H1 (cell line): ENCODE measurements at regions not wholly inside any gene's neighbourhood (a gene's known extent, or its start where the extent isn't known, plus 50 kb on each side); places are given as distances from the start of the nearest gene placed in this dataset.

Experiments
- CTCF ChIA-PET: fragments of 300-600 bp; sonication (Branson Sonifier 250); formaldehyde crosslinking; loops from one replicate; lab custom pipeline; 2021; ENCODE audit not compliant: partially characterized antibody; lab: Charles Lee
- POLR2A ChIA-PET: fragments of 300-600 bp; sonication (Branson Sonifier 250); formaldehyde crosslinking; loops from one replicate; lab custom pipeline; 2021; ENCODE audit warnings: inconsistent platforms; ENCODE audit not compliant: partially characterized antibody; lab: Charles Lee
- DNase-seq, 2 experiments: peaks; one replicate each; pipeline versions ENCODE4 v3.0.0 to v3.0.0-alpha.2; 2010 to 2022; ENCODE audit warnings: low spot score in 2 of 2, low read depth in 1 of 2, mixed read lengths in 1 of 2
- FAIRE-seq: peaks from 2 replicates; lab custom pipeline; 2011; peaks lifted over from hg19 to GRCh38; lab: Jason Lieb, UNC
- H2AFZ ChIP-seq: 2 replicates; pipeline ENCODE4 v1.8.1; 2012; ENCODE audit warnings: low read length, inconsistent platforms
- H2AK5ac ChIP-seq: 2 replicates; pipeline ENCODE4 v1.6.1; 2013; ENCODE audit warnings: low read depth, low read length
- H2BK120ac ChIP-seq: replicated peaks from 2 replicates; pipeline ENCODE3; 2013; ENCODE audit warnings: low read depth, low read length, inconsistent platforms
- H2BK12ac ChIP-seq: 2 replicates; pipeline ENCODE4 v1.6.1; 2013; ENCODE audit warnings: low read depth, low read length
- H2BK15ac ChIP-seq: 2 replicates; pipeline ENCODE4 v1.6.1; 2013; ENCODE audit warnings: low read length
- H2BK20ac ChIP-seq: 2 replicates; pipeline ENCODE4 v1.6.1; 2013; ENCODE audit warnings: low read length
- H2BK5ac ChIP-seq: 2 replicates; pipeline ENCODE4 v1.6.1; 2013; ENCODE audit warnings: low read depth, low read length
- H3K14ac ChIP-seq: 2 replicates; pipeline ENCODE4 v1.6.1; 2013; ENCODE audit warnings: inconsistent platforms; ENCODE audit not compliant: insufficient read length
- H3K18ac ChIP-seq: 2 replicates; pipeline ENCODE4 v1.6.1; 2013; ENCODE audit warnings: low read length; ENCODE audit errors: extremely low read depth
- H3K23ac ChIP-seq: 2 replicates; pipeline ENCODE4 v1.6.1; 2013; ENCODE audit warnings: inconsistent platforms; ENCODE audit not compliant: insufficient read length
- H3K23me2 ChIP-seq: 2 replicates; pipeline ENCODE4 v1.6.1; 2013; ENCODE audit warnings: low read depth, low read length
- H3K27ac ChIP-seq: 2 replicates; pipeline ENCODE4 v1.6.1; 2011; ENCODE audit warnings: low read depth, low read length, inconsistent platforms
- H3K27me3 ChIP-seq, 4 experiments: replicated peaks in 1 of 4; 1 replicate in 1 of 4; 2 replicates in 3 of 4; pipeline versions ENCODE4 v1.6.1 to v1.8.1; 2011 to 2013; ENCODE audit warnings: low read length in 3 of 4, mild to moderate bottlenecking in 3 of 4, inconsistent platforms in 2 of 4, mixed read lengths in 2 of 4, moderate library complexity in 1 of 4; ENCODE audit not compliant: control insufficient read depth in 3 of 4, insufficient read depth in 3 of 4; ENCODE audit errors: extremely low read depth in 1 of 4
- H3K36me3 ChIP-seq, 4 experiments: 2 replicates each; pipeline versions ENCODE4 v1.6.1 to v1.8.1; 2011 to 2013; ENCODE audit warnings: mild to moderate bottlenecking in 4 of 4, low read length in 3 of 4, moderate library complexity in 2 of 4, control low read depth in 1 of 4, inconsistent platforms in 1 of 4; ENCODE audit not compliant: insufficient read depth in 4 of 4, control insufficient read depth in 2 of 4
- H3K4ac ChIP-seq: replicated peaks from 2 replicates; pipeline ENCODE3; 2013; ENCODE audit warnings: low read length, low read depth, mixed read lengths, inconsistent platforms; ENCODE audit not compliant: insufficient read length
- H3K4me1 ChIP-seq, 4 experiments: replicated peaks in 1 of 4; 1 replicate in 1 of 4; 2 replicates in 3 of 4; pipeline versions ENCODE4 v1.6.1 to v1.8.1; 2011 to 2013; ENCODE audit warnings: low read length in 3 of 4, inconsistent platforms in 2 of 4, mixed read lengths in 1 of 4; ENCODE audit not compliant: insufficient read depth in 4 of 4, control insufficient read depth in 3 of 4
- H3K4me2 ChIP-seq, 2 experiments: 2 replicates each; pipeline versions ENCODE4 v1.6.1 to v1.8.1; 2011 to 2013; ENCODE audit warnings: low read depth in 2 of 2, low read length in 2 of 2, control low read depth in 1 of 2, inconsistent platforms in 1 of 2, mild to moderate bottlenecking in 1 of 2; ENCODE audit not compliant: insufficient read depth in 1 of 2
- H3K4me3 ChIP-seq, 4 experiments: fragments of 200-600, 300-600 bp in 1 of 4; sonication (generic), shearing (Covaris generic), sonication (Bioruptor Twin) in 1 of 4; 2 replicates each; pipeline versions ENCODE4 v1.5.1 to v1.8.1; 2011 to 2016; ENCODE audit warnings: low read length in 4 of 4, low read depth in 3 of 4, control low read depth in 2 of 4, inconsistent platforms in 2 of 4, mild to moderate bottlenecking in 2 of 4, mixed read lengths in 1 of 4, moderate library complexity in 1 of 4; ENCODE audit not compliant: insufficient read depth in 2 of 4; ENCODE audit errors: extremely low read depth in 1 of 4
- H3K56ac ChIP-seq: replicated peaks from 2 replicates; pipeline ENCODE3; 2013; ENCODE audit warnings: low read depth, mild to moderate bottlenecking, mixed read lengths, low read length, inconsistent platforms; ENCODE audit not compliant: insufficient read length
- H3K79me1 ChIP-seq: 2 replicates; pipeline ENCODE4 v1.6.1; 2013; ENCODE audit warnings: low read depth, low read length, control low read depth
- H3K79me2 ChIP-seq, 2 experiments: 2 replicates each; pipeline versions ENCODE4 v1.6.1 to v1.8.1; 2012 to 2013; ENCODE audit warnings: low read length in 2 of 2, mild to moderate bottlenecking in 2 of 2, inconsistent platforms in 1 of 2; ENCODE audit not compliant: insufficient read depth in 2 of 2, control insufficient read depth in 1 of 2
- H3K9ac ChIP-seq, 4 experiments: replicated peaks in 1 of 4; 1 replicate in 1 of 4; 2 replicates in 3 of 4; pipeline versions ENCODE4 v1.6.1 to v1.8.1; 2011 to 2013; ENCODE audit warnings: low read depth in 3 of 4, low read length in 3 of 4, control low read depth in 2 of 4, mild to moderate bottlenecking in 2 of 4, moderate library complexity in 2 of 4, inconsistent platforms in 1 of 4; ENCODE audit errors: extremely low read depth in 1 of 4
- H3K9me3 ChIP-seq, 2 experiments: 2 replicates each; pipeline versions ENCODE4 v1.6.1 to v1.8.1; 2012 to 2013; ENCODE audit warnings: mild to moderate bottlenecking in 2 of 2, moderate library complexity in 2 of 2, control low read depth in 1 of 2, inconsistent platforms in 1 of 2, low read depth in 1 of 2, low read length in 1 of 2, mixed read lengths in 1 of 2; ENCODE audit not compliant: insufficient read depth in 2 of 2
- H4K20me1 ChIP-seq, 2 experiments: replicated peaks in 1 of 2; 2 replicates each; pipeline versions ENCODE3 to v1.8.1; 2011 to 2013; ENCODE audit warnings: inconsistent platforms in 2 of 2, low read length in 2 of 2, mild to moderate bottlenecking in 1 of 2; ENCODE audit not compliant: insufficient read depth in 2 of 2, control insufficient read depth in 1 of 2
- H4K5ac ChIP-seq: 2 replicates; pipeline ENCODE4 v1.6.1; 2013; ENCODE audit warnings: low read length, low read depth, mixed read lengths, inconsistent platforms; ENCODE audit not compliant: insufficient read length
- H4K8ac ChIP-seq: 2 replicates; pipeline ENCODE4 v1.8.0; 2013; ENCODE audit warnings: mild to moderate bottlenecking, moderate library complexity, low read length, inconsistent platforms; ENCODE audit not compliant: insufficient read depth; ENCODE audit errors: extremely low read depth
- H4K91ac ChIP-seq: replicated peaks from 2 replicates; pipeline ENCODE3; 2013; ENCODE audit warnings: low read length, mixed read lengths, inconsistent platforms; ENCODE audit not compliant: insufficient read length
- ATF2 ChIP-seq: IDR thresholded peaks from 2 replicates; pipeline ENCODE4 v1.6.1; 2012; ENCODE audit warnings: low read length, inconsistent platforms
- BCL11A ChIP-seq, 2 experiments: IDR thresholded peaks; one replicate each; pipeline ENCODE4 v1.6.1; 2011; ENCODE audit warnings: low read depth in 2 of 2, low read length in 2 of 2, mild to moderate bottlenecking in 2 of 2
- EGR1 ChIP-seq: IDR thresholded peaks from 2 replicates; pipeline ENCODE4 v1.6.1; 2011; ENCODE audit warnings: low read depth, low read length, borderline replicate concordance
- EZH2 ChIP-seq: fragments of 200-600 bp; sonication (generic); IDR thresholded peaks from 2 replicates; pipeline ENCODE4 v1.7.1; 2012; ENCODE audit warnings: low read depth, mild to moderate bottlenecking, moderate library complexity, low read length, inconsistent platforms; ENCODE audit not compliant: severe bottlenecking
- JUN ChIP-seq: IDR thresholded peaks from 2 replicates; pipeline ENCODE4 v1.6.1; 2011; ENCODE audit warnings: low read depth, mild to moderate bottlenecking, improper control_type of control experiment, low read length
- KDM1A ChIP-seq: fragments of 200-600, 300-600 bp; sonication (generic); IDR thresholded peaks from 2 replicates; pipeline ENCODE4 v1.7.1; 2016; ENCODE audit warnings: mild to moderate bottlenecking, low read length, borderline replicate concordance
- NRF1 ChIP-seq: IDR thresholded peaks from 2 replicates; pipeline ENCODE4 v1.6.1; 2011; ENCODE audit warnings: mild to moderate bottlenecking, low read depth, low read length, improper control_type of control experiment
- RNF2 ChIP-seq: fragments of 200-900, 300-1000 bp; sonication (generic); IDR thresholded peaks from 2 replicates; pipeline ENCODE4 v1.7.1; 2016; ENCODE audit warnings: borderline replicate concordance, low read depth, mild to moderate bottlenecking, antibody characterized with exemption, low read length; ENCODE audit not compliant: poor library complexity, severe bottlenecking; ENCODE audit errors: missing control alignments
- TAF7 ChIP-seq: optimal IDR thresholded peaks from 2 replicates; pipeline ENCODE3; 2011; ENCODE audit warnings: low read depth, mild to moderate bottlenecking, inconsistent platforms, low read length, moderate library complexity, borderline replicate concordance
- TCF12 ChIP-seq: IDR thresholded peaks from 2 replicates; pipeline ENCODE4 v1.6.1; 2011; ENCODE audit warnings: low read depth, mild to moderate bottlenecking, low read length
- TEAD4 ChIP-seq: IDR thresholded peaks from 2 replicates; pipeline ENCODE4 v1.6.1; 2012; ENCODE audit warnings: low read depth, low read length, inconsistent platforms, mixed read lengths
- WGBS, 2 experiments: shearing (Covaris generic) in 1 of 2; methylation state at CpG; one replicate each; pipeline versions ENCODE4 v1.1.6 to v1.1.7; 2013 to 2015; ENCODE audit warnings: low lambda C conversion rate in 2 of 2, mixed read lengths in 2 of 2, inconsistent platforms in 1 of 2, low coverage in 1 of 2, missing lambda C conversion rate in 1 of 2; ENCODE audit not compliant: insufficient replicate concordance in 2 of 2, insufficient coverage in 1 of 2, insufficient read length in 1 of 2; ENCODE audit errors: extremely low coverage in 1 of 2, missing lambda C conversion rate in 1 of 2; 5-methylcytosine and 5-hydroxymethylcytosine counted together

DNA sequence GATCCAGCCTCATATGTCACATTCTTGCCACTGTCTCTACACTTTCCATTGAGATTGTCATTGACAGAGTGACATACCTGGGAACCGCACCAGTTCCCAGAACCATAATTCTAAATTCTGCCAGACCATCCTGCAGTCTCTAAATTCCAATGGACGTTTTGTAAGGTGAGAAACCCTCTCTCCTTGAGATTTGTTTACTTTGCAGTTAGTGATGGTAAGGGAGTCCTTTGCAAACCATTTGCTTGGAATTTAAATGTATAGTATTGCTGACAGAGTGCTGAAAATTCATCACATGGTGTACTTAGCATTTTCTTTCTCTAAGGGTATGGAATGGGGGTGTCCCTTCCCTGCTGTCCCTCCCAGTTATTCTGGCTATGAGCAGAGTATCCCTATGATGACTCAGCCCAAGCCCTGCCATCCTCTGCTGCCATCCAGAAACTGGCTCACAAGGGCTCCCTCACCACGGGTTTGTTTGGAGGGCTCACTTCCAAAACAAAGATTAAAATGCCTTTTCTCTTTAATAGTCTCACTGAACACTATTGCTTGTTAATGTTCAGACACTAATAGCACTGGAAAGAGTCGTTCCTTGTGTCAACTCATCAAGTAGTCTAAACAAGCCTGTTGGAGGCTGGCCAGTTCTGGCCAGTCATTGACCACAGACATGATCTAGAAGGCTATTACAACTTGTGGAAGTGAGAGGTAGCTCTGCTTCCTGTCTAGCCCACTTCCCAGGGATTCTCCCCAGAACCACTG lies 129.0 kb upstream of the HMGA2 start:
- Histone ChIP-seq H4K91ac (no peak overlapping the region), H3K56ac (no peak overlapping the region), H2BK12ac (no peak overlapping the region), H3K9ac (no peak overlapping the region), H3K23ac (no peak overlapping the region), H3K27me3 (no peaks in the 10 kb centered on the region), H3K4me1 (peaks cover 0 to 8% (median 0%) of the 10 kb centered on the region in 4 experiments; a peak in 1 of 7 replicates), H2AK5ac (no peak overlapping the region), H2AFZ (peak overlapping the region; percentile 27; the same call in 1 of the 2 replicates), H2BK5ac (no peak overlapping the region), H2BK20ac (no peak overlapping the region), H4K5ac (no peak overlapping the region), H3K4me3 (no peak overlapping the region), H4K20me1 (no peaks in the 10 kb centered on the region), H3K27ac (no peak overlapping the region), H3K14ac (no peak overlapping the region), H3K79me1 (no peaks in the 10 kb centered on the region), H3K79me2 (no peaks in the 10 kb centered on the region), H3K4me2 (no peak overlapping the region), H2BK15ac (no peak overlapping the region), H3K23me2 (no peaks in the 10 kb centered on the region), H3K4ac (no peak overlapping the region), H2BK120ac (no peak overlapping the region), H4K8ac (no peak overlapping the region), H3K36me3 (no peaks in the 10 kb centered on the region), H3K9me3 (no peaks in the 10 kb centered on the region), H3K18ac (no peak overlapping the region)
- CTCF ChIA-PET, result interaction anchor here (0.8 kb wide), 1 partner anchor 21 kb away, joined by 3 read pairs; no protein-coding TSS in a partner anchor
- FAIRE-seq (no peak), DNase-seq (no peak)
- POLR2A ChIA-PET, result no interaction called here
- 67% methylated on average over 4 of the region's 4 CpGs; no CpG with 5 or more reads in 1 of the 2 experiments for WGBS, 2 experiments
- no peak for TF ChIP-seq TEAD4
- TF ChIP-seq ATF2, result no peak
- no peak for TF ChIP-seq NRF1
- no peak for TF ChIP-seq BCL11A (IDR thresholded peaks at IDR 0.05; ENCODE audit: low read depth in 2 of 2, low read length in 2 of 2)
- TF ChIP-seq RNF2, result no peak
- TF ChIP-seq JUN, result no peak
- no peak for TF ChIP-seq EGR1
- TF ChIP-seq TAF7, result no peak
- TF ChIP-seq TCF12, result no peak
- TF ChIP-seq KDM1A, result no peak
- no peak for TF ChIP-seq EZH2
